NCI-H82 (cell line): ENCODE measurements at regions not wholly inside any gene's neighbourhood (a gene's known extent, or its start where the extent isn't known, plus 50 kb on each side); places are given as distances from the start of the nearest gene placed in this dataset.
"Not testable (repeated sequence)": the region's sequence is repeated elsewhere in the genome, so short reads cannot be mapped to it uniquely, and the experiment has no call there.

Experiments
- DNase-seq: peaks from one replicate; lab custom pipeline; 2025; lab: John Stamatoyannopoulos, UW

DNA sequence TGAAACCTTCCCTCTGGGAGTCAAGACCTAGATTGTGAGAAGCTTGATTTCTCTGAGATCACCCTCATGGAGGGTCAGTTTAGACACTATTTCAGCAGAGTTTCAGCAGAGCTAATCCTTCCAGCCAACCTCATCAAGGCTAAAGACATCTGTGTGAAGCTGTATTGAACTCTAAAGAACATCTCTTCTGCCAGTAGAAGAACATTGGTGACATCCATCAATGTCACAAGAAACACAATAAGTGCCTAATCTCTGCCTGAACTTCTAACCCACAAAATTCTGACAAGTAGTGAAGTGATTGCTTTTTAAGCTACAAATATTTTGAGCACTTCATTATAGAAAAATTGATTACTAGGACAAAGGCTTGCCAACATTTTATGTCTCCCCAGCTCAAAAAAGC is 475.8 kb upstream of the PCDH20 start:
- DNase-seq = peak; percentile 31

DNA sequence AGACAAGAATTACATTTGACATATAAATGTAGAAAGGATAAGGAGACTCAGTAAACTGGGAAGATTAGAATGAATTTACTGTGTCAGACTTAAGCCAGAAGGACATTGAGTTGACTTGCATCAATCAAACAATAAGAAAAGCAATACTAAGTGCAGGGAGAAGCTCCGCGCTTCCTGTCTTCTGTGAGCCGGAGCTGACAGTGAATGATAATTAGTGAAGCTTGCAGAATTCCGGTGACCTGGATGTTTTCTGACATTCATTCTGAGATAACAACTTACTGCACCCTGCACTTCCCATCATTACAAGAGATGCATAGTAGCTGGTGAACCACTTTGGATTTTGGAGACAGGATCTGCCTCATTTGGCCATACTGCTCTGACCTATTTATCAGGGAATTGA is 469.2 kb upstream of the PCDH20 start:
- DNase-seq = no peak

DNA sequence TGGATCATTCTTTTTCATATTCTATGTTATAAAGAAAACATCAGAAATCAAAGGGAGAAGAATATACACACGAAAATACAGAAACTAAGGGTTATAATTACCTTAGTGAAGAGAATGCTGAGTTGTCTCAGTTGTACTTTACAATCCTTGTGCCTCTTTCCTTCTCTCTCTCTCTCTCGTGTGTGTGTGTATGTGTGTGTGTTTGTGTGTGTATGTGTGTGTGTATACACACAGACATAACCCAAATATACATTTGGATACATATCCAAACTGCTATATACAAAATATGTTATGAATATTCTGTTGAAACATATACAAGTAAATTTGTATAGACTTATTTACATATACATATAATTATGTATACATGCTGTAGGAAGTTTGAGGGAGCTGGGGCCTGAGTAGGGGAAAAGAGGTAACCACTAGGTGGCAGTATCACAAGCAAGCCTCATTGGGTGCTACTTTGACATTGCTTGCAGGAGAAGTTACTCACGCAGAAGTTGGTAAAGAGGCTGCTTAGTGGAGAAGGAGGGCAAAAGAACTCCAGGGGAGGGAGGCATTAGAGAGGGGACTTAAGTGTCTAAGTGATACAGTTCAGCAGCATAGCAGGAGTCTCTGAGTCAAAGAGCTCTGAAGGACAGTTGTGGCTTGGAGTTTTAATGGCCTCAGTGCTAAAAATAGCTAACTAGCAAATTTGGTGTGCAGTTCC is 465.1 kb upstream of the PCDH20 start:
- peak; percentile 77 for DNase-seq

DNA sequence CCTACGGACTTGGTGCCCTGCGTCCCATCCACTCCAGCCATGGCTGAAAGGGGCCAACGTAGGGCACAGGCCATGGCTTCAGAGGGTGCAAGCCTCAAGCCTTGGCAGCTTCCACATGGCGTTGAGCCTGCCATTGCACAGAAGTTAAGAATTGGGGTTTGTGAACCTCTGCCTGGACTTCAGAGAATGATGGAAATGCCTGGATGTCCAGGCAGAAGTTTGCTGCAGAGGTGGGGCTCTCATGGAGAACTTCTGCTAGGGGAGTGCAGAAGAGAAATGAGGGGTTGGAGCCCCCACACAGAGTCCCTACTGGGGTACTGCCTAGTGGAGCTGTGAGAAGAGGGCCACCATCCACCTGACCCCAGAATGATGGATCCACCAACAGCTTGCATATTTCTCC is 462.9 kb upstream of the PCDH20 start:
- not testable (repeated sequence) for DNase-seq

DNA sequence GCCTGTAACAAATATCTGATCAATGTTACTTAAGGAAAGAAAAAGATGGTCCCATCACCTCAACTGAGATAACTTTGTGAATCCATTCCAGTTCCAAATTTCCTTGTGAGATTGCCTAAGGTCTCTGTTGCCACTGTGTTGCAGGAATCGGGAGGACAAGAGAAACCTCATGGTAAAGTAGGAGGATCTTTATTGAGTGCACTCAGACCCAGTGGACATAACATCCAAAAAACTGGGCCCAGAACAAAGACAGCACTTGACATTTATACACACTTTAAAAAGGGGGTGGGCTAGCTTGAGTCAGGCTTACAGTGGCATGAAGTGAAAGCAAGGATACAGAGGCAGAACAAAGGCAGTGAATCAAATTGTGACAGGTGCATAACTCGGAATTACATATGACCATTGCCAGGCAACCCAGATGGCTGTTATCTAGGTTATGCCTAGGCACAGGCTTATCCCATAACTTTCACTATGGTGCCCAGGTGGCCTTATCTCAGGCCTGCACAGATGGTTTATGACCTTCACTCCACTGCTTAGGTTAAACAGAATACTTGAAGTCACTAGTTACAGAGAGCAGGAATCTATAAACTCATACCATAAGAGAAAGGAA is 459.4 kb upstream of the PCDH20 start:
- DNase-seq = no peak

DNA sequence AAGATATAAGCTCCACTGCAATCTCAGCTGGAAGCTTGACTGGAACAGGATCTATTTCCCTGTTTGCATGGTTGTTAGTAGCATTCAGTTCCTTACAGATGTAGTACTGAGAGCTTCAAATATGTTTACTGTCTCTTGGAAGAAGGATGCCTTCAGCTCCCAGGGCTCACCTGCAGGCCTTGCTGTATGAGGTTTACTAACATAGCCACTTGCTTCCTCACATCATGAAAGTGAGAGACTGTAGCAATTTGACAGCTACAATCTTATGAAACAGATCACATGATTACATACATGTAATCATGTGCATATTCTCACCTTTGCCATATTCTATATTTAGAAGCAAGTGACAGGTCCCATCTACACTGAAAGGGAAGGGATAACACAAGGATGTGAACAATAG is 458.1 kb upstream of the PCDH20 start:
- no peak for DNase-seq

DNA sequence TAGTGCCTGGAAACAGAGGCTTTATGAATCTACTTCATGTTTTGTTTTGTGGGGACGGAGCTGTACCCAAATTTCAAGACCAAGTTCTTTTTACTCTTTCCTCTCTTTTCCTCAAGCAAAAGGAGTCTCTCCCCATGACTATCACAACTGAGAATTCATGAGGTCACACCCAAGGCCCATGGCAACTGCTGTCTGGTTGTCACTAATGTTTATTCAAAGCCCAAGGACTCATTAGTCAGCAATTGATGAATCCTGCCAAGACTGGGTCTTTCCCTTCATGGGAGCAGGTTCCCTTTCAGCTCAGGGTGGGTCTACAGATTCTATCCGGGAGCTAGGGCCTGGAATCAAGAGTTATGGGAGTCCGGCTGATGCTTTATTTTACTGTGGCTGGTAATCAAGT is 441.5 kb upstream of the PCDH20 start:
- no peak for DNase-seq

DNA sequence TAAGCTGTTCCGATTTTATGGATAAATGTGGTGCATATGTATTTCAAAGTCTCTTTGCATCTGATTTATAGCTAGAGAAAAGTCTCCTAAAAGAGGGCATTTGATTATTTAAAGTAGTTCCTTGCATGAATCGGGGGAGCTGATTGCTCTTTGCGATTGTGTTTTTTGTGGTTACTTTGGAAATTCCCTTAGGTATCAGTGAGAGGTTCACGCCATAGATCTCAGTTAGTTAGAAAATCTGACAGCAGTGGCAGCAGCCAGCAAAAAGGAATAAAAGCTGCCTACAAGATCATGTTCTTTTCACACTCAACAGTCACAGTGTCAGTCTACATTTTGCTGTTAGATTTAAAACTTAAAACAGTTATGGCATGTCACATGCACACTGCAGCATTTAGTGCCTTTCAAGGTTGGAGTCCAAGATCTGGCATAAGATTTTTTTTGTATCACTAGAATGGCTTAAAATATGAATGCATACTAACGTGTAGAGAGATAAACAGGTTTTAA is 436.5 kb upstream of the PCDH20 start:
- DNase-seq = peak; percentile 24

DNA sequence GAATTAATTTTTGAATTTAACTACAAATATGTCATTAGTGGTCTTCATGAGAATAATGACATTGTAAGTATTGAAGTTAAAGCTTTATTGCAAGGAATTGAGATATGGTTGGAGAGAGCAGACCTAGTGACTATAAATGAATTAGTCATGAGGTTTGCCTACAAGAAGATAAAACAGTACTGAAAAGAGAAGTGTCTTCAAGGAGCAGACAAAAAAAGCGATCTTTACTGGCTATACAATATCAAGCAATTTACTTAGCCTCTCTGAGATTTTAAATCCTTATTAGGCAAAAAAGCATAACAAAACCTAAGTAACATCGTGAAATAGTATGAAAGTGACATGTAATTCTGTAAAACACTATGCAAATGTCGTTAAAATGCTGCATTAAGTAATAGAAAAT is 435.1 kb upstream of the PCDH20 start:
- no peak for DNase-seq

DNA sequence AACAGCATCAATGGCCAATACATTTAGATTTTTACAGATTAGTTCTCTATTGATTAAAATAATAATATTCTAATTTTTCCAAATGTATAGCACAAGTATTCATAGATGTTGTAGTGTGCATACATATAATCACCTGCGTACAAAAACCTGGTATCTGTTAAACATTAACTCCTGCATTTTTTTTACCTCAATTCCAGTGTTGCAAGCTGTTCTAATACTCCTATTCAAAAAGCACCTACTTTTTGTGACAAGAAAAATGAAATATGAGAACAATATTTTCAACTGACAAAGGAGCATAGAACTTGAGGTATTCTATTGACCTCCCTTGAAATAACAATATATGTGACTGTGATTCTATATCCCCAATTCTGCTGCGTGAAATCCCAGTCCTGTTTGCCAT is 422.9 kb upstream of the PCDH20 start:
- DNase-seq = no peak

DNA sequence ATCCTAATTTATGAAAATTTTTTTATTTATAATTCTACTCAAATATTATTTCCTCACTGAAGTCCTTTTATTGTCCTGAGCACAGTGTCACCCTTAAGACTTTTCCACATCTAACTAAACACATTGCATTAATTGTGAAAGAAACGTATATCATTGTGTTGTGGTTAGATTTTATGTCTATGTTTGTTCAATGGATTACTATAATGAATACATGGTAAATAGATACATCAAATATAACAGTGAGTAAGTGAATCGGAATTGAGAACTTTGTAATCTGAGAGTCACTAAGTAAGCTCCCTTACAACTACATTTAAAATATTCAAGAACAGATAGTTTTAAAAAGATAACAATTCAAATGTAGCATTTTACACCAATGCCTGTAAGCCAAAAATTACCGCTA is 417.6 kb upstream of the PCDH20 start:
- no peak for DNase-seq

DNA sequence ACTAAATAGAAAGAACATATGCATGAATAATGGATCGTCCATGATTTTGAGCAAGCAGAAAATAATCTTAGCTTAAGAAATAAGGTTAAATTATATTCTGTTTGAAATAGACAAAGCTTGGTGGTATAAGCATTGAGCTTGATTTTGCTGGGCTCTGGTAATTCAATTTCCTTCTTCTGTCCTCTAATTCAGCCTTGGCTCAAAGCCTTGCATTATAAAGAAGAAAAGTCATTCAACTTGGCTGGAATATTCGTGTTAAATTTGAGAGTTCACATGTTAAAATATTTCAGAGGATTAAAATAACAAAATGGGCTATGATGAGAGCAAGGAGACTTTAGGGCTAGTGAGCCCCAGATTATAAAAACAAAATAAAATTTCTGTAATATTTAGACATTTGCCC is 415.4 kb upstream of the PCDH20 start:
- DNase-seq = no peak

DNA sequence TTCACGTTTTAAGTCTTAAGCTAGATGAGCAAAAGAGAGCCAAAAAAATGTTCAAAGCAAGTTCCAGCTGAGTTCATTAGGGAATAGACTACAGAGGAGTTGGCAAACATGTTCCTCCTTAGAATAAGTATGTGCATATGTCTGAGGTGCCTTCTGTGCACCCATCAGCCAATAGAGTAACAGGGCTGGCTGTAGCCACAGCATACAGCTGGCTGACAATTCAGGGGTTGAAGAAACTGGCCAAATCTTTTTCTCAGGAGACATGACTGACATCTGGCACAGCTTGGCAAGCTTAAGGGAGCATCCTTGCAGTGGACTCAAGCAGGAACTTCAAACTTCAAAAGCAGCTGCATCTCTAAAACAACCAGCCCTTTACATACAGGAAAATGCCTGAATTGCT is 414.8 kb upstream of the PCDH20 start:
- peak; percentile 51 for DNase-seq

DNA sequence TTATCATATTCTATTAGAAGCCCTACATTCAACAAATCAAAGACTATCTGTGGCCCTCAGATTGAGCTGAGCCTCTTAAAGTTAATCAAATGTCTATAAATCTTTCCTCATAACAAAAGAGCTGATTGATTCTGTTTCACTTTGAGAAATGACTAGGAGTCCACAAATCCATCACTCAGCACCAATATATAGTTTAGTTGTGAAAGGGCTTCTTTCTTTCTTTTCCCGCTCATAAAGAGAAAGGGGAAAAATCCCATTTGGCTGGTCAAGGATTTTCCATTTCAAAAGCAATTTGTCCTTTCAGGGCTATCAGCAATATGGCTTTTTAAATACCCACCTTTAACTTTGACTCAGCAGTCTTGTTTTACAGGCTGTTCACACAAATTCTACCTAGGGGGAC is 408.5 kb upstream of the PCDH20 start:
- DNase-seq = no peak

DNA sequence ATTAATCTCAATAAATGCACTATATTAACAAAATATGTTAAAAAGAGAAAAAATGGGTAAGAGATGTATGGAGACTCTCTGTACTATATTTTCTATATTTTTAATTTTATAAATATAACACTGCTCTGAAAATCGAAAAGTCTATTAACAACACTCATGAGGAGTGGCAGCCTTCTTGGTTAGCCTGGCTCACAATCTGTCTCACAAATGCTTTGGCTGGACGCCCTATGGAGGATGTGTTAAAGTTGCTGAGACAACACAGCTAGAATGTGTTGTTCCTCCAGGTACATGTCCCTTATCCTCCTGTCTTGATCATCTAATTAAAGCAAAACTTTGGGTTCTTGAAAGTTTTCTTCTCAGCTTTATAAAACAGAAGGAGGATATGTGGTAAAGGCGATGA is 396.6 kb upstream of the PCDH20 start:
- no peak for DNase-seq

DNA sequence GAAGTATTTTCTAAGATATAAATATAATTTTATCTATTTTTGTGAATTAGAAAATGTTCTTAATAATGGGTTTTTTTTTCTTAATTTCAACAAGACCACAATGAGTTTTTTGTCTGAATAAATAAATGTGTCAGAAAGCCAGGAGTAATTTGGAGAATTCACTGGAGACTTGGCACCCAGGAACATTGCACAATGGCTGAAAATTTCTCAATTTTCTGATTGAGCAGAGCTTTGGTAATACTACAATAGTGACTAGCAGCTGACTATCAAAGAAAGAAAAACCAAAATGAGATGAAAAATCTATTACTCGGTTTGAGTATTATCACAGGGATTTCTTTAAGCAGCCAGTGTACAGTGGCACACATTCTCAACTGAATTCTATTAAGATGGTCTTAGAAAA is 394.4 kb upstream of the PCDH20 start:
- no peak for DNase-seq

DNA sequence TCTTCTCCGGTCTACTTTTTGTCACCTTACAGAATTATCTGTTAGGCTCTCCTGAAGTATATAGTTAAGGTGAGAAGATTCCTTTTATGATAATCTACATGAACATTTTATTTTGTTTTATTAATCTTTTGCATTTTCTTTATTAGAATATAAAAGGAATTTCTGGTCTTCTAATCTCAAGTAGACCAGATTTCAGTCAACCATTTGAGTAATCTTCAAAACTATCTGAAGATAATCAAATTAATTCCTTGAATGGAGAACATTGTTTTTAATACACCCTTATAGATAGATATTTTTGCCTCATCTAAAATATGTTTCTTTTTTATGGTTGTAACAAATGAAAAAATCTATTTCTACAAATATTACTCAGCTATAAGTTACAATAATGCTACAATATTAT is 381.7 kb upstream of the PCDH20 start:
- no peak for DNase-seq

DNA sequence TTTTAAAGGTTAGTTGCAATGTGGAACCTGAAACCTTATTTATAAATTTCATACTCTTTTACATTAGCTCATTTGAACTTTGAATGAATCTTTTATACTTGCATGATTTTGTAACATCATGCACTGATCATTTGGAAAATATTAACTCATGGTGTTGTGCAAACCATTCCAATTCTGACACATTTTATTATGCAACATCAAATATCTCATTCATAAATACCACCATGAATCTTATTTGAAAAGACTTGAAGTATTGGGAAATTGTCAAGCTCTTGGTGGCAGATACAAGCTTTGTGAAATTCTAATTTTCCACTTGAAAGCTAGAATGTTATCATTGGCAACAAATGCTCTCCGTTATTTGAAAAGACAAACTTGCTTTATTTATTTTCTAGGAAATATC is 379.9 kb upstream of the PCDH20 start:
- no peak for DNase-seq

DNA sequence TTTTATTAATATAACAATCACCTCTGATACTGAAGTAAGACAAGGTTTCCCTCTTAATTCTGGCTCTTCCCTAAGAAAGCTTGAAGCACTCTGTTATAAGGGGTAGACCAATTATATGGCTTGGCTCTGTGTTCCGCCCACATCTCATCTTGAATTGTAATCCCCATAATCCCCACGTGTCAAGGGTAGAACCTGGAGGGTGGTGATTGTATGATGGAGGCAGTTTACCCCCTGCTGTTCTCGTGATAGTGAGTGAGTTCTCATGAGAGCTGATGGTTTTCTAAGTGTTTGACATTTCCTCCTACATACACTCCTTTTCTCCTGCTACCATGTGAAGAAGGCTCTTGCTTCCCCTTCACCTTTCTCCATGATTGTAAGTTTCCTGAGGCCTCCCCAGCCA is 363.8 kb upstream of the PCDH20 start:
- DNase-seq = peak; percentile 48

DNA sequence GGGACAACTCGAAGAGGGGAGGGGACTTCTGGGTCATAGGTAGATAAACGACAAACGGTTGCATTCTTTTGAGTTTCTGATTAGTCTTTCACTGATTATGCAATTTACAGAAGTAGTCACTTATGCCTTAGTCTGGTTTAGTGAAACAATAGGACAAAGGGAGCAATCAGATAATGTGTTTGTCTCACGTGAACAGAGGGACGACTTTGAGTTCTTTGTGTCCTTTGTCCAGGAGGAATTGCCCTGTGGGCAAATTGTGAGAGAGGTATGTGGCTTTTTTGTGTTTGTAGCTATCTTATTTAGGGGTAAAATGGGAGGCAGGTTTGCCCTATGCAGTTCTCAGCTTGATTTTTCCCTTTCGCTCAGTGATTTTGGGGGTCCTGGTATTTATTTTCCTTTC is 362.9 kb upstream of the PCDH20 start:
- no peak for DNase-seq

DNA sequence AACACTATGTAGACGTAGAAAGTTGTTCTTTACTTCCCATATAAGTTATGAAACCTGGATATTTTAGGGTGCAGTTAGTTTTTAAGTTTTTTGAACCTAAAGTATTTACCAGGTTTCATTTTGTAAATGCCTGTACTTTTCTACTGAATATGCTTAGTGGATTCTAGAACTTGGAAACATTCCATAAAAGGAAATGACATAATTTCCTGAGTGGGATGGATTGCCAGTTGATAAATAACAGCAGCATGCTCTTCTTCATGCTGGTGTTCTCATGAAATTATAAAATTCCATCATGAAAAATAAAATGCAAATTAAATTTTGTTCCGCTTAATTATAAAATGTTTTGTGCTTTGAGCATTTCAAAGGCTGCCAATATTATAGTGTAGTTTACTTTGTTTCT is 362.2 kb upstream of the PCDH20 start:
- no peak for DNase-seq

DNA sequence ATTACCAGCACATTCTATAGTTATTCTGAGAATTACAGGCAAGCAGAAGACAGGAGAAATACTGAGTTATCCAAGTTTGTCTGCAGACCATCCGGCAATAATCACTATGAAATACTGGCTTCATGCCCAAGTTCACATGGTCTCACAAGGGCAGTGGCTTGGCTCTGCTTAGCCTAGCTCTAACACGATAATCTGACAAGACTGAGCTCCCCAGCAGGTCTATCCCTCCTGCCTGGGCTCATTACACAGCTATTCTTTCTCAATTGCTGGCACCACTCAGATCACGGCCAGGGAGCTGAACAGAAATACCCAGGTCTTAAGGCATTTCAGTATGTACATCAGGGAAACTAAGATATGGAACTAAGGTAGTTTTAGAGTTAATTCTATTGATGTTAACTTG is 361.6 kb upstream of the PCDH20 start:
- peak; percentile 49 for DNase-seq

DNA sequence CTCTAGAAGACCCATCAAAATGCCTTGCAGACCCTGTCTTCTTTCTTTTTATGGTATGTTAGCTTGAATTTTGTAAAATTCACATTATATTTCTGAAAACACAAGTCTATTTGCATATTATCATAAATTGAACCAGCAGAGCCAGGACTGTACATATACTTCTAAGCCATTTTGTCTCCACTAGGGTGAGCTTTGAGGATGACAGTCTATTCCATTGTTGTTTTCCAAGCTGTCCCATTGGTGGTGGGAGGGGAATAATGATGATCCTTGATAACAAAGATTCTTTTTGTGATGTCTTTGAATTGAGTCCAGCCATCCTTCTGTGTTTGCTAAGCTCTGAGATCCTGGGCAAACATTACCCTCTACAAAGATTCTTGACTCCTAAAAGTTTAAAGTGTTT is 359.3 kb upstream of the PCDH20 start:
- DNase-seq = no peak

DNA sequence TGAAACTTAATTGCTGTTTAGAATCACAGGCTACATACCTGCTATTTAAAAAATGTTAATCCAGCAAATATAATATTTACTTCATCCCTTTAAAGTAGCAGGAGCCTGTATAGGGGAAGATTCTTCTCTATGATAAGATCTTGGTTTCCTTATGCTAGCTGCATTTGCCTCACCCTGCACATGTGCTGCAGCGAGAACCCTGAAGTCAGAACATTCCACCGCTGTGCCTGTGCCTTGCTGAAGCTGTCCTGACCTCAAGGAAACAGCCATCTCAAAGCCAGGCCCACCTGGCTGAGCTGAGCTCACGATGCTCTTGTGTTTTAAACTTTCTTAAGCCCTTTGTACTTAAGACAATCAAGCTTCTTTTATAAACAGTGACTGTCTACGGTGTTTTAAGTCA is 355.0 kb upstream of the PCDH20 start:
- DNase-seq = no peak
